Fibroblast of pulmonary artery (primary cell): ENCODE measurements at regions not wholly inside any gene's neighbourhood (a gene's known extent, or its start where the extent isn't known, plus 50 kb on each side); places are given as distances from the start of the nearest gene placed in this dataset.
A peak's percentile ranks its signal among the peaks of the same experiment; 100 is the strongest.

Experiments used
- DNase-seq: peaks from one replicate; pipeline ENCODE4 v3.0.0-alpha.2; 2010; ENCODE audit warnings: low read depth
- H3K4me3 ChIP-seq: replicated peaks from 2 replicates; pipeline ENCODE4 v1.5.1; 2011; ENCODE audit warnings: low read depth, mild to moderate bottlenecking, control low read depth, low read length, moderate library complexity
- TF ChIP-seq, protein P1 (sequence below): IDR thresholded peaks from 2 replicates; pipeline ENCODE4 v1.5.1; 2011; ENCODE audit warnings: mild to moderate bottlenecking, control low read depth, low read length, inconsistent platforms; ENCODE audit errors: missing control alignments

DNA sequence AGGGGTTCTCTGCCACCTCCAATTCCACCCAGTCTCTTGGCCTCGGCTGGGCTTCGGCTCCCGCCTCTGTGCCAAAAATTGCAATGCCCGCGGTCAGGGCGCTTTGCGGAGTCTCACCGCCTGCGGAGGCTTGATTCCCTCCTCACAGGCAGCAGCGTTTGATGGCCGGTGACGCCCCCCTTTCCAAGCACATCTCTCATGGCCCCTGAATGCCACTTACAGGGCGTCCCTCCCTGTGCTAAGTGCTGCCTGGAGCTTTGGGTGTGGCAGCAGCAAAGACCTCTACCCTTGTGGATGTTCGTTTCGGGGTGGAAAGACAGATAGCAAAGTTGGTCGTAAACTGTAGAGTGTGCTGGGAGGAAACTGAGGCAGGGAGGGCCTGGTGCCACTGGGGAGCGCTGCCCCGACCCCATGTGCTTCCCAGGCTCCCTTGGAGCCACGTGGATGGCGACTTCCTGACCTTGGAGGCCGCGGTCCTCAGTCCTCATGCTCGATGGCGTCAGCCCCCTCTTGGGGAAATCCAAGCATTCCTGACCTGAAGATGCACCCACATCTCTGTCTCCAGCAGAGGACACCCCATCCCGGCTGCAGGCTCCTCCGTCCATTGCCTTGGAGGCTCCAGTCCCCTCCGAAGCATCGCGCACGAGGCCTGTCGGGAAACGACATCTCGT is 249.2 kb upstream of the IRX4 start:
- no peak overlapping the region for H3K4me3 ChIP-seq
- TF ChIP-seq, protein P1, sequence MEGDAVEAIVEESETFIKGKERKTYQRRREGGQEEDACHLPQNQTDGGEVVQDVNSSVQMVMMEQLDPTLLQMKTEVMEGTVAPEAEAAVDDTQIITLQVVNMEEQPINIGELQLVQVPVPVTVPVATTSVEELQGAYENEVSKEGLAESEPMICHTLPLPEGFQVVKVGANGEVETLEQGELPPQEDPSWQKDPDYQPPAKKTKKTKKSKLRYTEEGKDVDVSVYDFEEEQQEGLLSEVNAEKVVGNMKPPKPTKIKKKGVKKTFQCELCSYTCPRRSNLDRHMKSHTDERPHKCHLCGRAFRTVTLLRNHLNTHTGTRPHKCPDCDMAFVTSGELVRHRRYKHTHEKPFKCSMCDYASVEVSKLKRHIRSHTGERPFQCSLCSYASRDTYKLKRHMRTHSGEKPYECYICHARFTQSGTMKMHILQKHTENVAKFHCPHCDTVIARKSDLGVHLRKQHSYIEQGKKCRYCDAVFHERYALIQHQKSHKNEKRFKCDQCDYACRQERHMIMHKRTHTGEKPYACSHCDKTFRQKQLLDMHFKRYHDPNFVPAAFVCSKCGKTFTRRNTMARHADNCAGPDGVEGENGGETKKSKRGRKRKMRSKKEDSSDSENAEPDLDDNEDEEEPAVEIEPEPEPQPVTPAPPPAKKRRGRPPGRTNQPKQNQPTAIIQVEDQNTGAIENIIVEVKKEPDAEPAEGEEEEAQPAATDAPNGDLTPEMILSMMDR: no peak
- DNase-seq: no peak

DNA sequence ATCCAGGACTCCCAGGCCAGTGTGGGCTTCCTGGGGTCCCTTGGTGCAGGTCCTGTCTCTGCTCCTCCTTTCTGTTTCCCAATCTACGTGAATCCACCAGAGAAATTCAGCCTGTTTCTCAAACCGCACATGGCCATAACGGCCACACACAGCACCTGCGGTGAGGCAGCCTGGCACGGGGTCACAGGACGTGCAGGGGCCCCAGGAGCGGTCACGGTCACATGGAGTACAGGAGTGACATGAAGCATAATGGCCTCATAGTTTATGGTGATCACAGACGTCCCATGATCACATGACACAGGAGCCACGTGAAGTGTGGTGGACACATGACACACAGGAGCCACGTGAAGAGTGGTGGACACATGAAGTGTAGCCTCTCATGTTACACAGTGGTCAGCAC is 248.5 kb upstream of the IRX4 start:
- DNase-seq: no peak
- TF ChIP-seq, protein P1: no peak
- H3K4me3 ChIP-seq: no peak overlapping the region

DNA sequence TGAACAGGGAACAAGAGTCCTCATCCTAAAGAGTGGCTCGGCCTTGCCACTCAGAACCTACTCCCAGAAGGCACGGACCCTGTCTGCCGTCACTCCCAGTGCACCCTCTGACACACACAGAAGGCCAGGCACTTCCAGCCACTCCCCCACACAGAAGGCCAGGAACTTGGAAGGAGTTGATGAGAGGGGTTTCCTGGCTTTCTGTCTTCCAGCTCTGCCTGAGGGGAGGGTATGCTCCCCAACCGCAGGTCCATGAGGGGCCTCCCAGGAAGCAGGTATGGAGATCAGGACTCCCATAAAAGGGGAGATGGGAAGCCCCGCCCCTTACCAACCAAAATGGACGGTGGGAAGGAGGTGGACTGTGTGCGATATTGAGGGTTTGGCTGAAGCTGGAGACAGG is 247.6 kb upstream of the IRX4 start:
- TF ChIP-seq, protein P1: no peak
- DNase-seq: no peak
- no peak overlapping the region for H3K4me3 ChIP-seq

DNA sequence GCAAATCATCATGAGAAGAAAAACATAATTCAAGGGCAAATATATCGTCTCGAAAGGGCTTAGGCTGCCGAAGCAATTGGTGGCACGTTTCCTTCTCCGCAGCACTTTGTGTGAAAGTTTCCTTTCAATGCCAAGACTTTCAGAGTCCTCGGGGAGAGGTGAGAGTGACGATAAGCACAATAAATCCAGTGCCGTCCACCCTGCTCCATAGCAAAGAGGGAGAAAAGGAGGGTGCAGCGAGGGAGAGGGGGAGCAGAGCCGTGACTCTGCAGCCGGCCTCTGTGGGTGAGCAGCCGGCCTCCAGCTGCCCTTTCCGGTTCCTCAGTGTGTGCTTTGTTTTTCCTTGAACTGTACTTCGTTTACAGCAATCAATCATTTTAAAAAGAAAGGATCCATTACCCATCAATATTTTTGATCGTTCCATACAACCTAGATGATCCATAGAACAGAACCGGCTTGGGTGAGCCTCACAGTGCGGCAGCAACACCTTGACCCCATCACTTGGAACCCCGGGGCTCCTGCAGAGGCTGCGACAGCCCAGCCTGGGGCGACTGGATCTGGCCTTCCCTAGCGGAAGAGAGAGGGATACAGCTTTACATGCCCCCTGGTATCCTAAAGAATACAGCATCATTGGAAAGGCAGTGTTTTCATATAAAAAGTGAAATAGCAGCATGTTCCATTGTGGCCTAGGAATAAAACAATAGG is 247.0 kb upstream of the IRX4 start:
- TF ChIP-seq, protein P1: no peak
- DNase-seq: peak; percentile 6
- H3K4me3 ChIP-seq: no peak overlapping the region

DNA sequence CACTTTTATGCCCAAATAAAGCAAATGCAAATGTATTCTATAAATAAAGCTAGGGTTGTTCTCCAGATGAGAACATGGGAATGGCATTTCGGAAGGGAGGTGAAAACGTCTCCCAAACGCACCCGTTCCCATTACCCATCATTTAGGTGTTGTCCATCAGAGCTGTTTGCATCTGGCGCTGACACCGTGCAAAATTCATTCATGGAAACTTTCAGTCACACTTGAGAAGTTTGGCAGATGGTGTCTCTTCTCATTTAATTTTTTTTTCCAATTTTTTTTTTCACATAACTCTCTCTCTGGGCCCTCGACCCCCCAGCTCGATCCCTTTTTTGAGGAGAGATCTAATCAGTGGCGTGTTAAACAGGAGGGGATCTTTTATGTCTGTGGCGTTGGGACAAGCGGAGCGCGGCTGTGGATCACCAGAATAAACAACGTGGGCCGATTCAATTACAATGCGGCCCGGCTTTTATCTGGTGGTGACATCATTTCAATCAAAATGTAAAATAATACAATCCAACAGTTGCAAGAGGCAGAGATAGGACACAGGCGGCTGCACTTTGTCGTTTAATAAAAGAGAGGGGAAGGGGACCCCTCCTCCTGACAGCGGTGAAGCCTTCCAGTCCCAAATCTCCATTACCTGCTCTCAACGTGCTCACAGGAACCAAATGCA is 246.1 kb upstream of the IRX4 start:
- DNase-seq: no peak
- TF ChIP-seq, protein P1: no peak
- no peak overlapping the region for H3K4me3 ChIP-seq

DNA sequence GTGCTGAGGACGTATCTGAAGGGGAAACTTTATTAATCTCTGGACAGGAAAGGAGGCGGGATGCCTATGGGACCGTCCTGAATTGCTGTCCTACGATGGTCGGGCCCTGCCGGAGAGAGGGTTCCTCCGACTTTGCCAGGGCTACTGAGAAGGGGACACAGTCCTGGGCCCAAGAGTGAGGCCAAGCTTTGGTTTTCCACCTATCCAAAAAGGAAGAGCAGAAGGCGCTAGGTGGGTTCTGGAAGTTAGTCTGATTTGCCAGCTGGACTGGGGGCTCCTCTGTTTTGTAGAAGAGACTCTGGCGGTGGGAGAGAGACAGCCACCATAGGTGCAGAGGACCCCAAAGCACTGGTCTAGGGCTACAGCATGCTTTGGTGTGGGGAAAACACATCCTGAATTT is 243.8 kb upstream of the IRX4 start:
- DNase-seq: no peak
- TF ChIP-seq, protein P1: no peak
- no peak overlapping the region for H3K4me3 ChIP-seq
